ENCODE measurements at regions not wholly inside any gene's neighbourhood (a gene's known extent, or its start where the extent isn't known, plus 50 kb on each side); places are given as distances from the start of the nearest gene placed in this dataset.

DNA sequence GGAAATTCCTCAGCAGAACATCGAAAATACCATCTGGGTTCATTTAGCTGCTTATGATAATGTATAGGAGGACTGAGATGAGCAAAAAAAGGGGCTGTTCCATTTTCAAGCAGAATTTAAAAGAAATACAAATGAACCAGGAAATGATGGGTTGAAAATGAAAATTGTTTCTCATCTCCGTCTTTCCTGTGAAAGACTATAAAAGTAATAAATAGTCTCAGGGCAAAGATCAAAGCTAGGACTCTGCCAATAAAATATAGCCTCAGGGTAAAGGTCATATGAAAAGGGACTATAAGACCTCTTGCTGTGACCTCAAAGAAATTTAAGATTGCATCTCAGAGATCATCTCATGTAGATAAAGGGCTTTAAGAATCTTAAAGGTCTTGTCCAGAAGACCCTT is 478.0 kb downstream of the BTG1 start:
- TF ChIP-seq, protein P1, sequence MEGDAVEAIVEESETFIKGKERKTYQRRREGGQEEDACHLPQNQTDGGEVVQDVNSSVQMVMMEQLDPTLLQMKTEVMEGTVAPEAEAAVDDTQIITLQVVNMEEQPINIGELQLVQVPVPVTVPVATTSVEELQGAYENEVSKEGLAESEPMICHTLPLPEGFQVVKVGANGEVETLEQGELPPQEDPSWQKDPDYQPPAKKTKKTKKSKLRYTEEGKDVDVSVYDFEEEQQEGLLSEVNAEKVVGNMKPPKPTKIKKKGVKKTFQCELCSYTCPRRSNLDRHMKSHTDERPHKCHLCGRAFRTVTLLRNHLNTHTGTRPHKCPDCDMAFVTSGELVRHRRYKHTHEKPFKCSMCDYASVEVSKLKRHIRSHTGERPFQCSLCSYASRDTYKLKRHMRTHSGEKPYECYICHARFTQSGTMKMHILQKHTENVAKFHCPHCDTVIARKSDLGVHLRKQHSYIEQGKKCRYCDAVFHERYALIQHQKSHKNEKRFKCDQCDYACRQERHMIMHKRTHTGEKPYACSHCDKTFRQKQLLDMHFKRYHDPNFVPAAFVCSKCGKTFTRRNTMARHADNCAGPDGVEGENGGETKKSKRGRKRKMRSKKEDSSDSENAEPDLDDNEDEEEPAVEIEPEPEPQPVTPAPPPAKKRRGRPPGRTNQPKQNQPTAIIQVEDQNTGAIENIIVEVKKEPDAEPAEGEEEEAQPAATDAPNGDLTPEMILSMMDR (IDR thresholded peaks at IDR 0.05; ENCODE audit: poor library complexity): no peak
- TF ChIP-seq EZH2 (IDR thresholded peaks at IDR 0.05; ENCODE audit: borderline replicate concordance): no peak
- TF ChIP-seq EZH2phosphoT487 (IDR thresholded peaks at IDR 0.05; ENCODE audit: low read depth, severe bottlenecking, unreplicated experiment): no peak

Measured in hepatocyte (in vitro differentiated cells).